H1 (cell line): ENCODE measurements at regions not wholly inside any gene's neighbourhood (a gene's known extent, or its start where the extent isn't known, plus 50 kb on each side); places are given as distances from the start of the nearest gene placed in this dataset.

Experiments
- CTCF ChIA-PET: fragments of 300-600 bp; sonication (Branson Sonifier 250); formaldehyde crosslinking; loops from one replicate; lab custom pipeline; 2021; ENCODE audit not compliant: partially characterized antibody; lab: Charles Lee
- POLR2A ChIA-PET: fragments of 300-600 bp; sonication (Branson Sonifier 250); formaldehyde crosslinking; loops from one replicate; lab custom pipeline; 2021; ENCODE audit warnings: inconsistent platforms; ENCODE audit not compliant: partially characterized antibody; lab: Charles Lee
- DNase-seq, 2 experiments: peaks; one replicate each; pipeline versions ENCODE4 v3.0.0 to v3.0.0-alpha.2; 2010 to 2022; ENCODE audit warnings: low spot score in 2 of 2, low read depth in 1 of 2, mixed read lengths in 1 of 2
- FAIRE-seq: peaks from 2 replicates; lab custom pipeline; 2011; peaks lifted over from hg19 to GRCh38; lab: Jason Lieb, UNC
- H2AFZ ChIP-seq: 2 replicates; pipeline ENCODE4 v1.8.1; 2012; ENCODE audit warnings: low read length, inconsistent platforms
- H2AK5ac ChIP-seq: 2 replicates; pipeline ENCODE4 v1.6.1; 2013; ENCODE audit warnings: low read depth, low read length
- H2BK120ac ChIP-seq: replicated peaks from 2 replicates; pipeline ENCODE3; 2013; ENCODE audit warnings: low read depth, low read length, inconsistent platforms
- H2BK12ac ChIP-seq: 2 replicates; pipeline ENCODE4 v1.6.1; 2013; ENCODE audit warnings: low read depth, low read length
- H2BK15ac ChIP-seq: 2 replicates; pipeline ENCODE4 v1.6.1; 2013; ENCODE audit warnings: low read length
- H2BK20ac ChIP-seq: 2 replicates; pipeline ENCODE4 v1.6.1; 2013; ENCODE audit warnings: low read length
- H2BK5ac ChIP-seq: 2 replicates; pipeline ENCODE4 v1.6.1; 2013; ENCODE audit warnings: low read depth, low read length
- H3K14ac ChIP-seq: 2 replicates; pipeline ENCODE4 v1.6.1; 2013; ENCODE audit warnings: inconsistent platforms; ENCODE audit not compliant: insufficient read length
- H3K18ac ChIP-seq: 2 replicates; pipeline ENCODE4 v1.6.1; 2013; ENCODE audit warnings: low read length; ENCODE audit errors: extremely low read depth
- H3K23ac ChIP-seq: 2 replicates; pipeline ENCODE4 v1.6.1; 2013; ENCODE audit warnings: inconsistent platforms; ENCODE audit not compliant: insufficient read length
- H3K23me2 ChIP-seq: 2 replicates; pipeline ENCODE4 v1.6.1; 2013; ENCODE audit warnings: low read depth, low read length
- H3K27ac ChIP-seq: 2 replicates; pipeline ENCODE4 v1.6.1; 2011; ENCODE audit warnings: low read depth, low read length, inconsistent platforms
- H3K27me3 ChIP-seq, 4 experiments: replicated peaks in 1 of 4; 1 replicate in 1 of 4; 2 replicates in 3 of 4; pipeline versions ENCODE4 v1.6.1 to v1.8.1; 2011 to 2013; ENCODE audit warnings: low read length in 3 of 4, mild to moderate bottlenecking in 3 of 4, inconsistent platforms in 2 of 4, mixed read lengths in 2 of 4, moderate library complexity in 1 of 4; ENCODE audit not compliant: control insufficient read depth in 3 of 4, insufficient read depth in 3 of 4; ENCODE audit errors: extremely low read depth in 1 of 4
- H3K36me3 ChIP-seq, 4 experiments: 2 replicates each; pipeline versions ENCODE4 v1.6.1 to v1.8.1; 2011 to 2013; ENCODE audit warnings: mild to moderate bottlenecking in 4 of 4, low read length in 3 of 4, moderate library complexity in 2 of 4, control low read depth in 1 of 4, inconsistent platforms in 1 of 4; ENCODE audit not compliant: insufficient read depth in 4 of 4, control insufficient read depth in 2 of 4
- H3K4ac ChIP-seq: replicated peaks from 2 replicates; pipeline ENCODE3; 2013; ENCODE audit warnings: low read length, low read depth, mixed read lengths, inconsistent platforms; ENCODE audit not compliant: insufficient read length
- H3K4me1 ChIP-seq, 4 experiments: replicated peaks in 1 of 4; 1 replicate in 1 of 4; 2 replicates in 3 of 4; pipeline versions ENCODE4 v1.6.1 to v1.8.1; 2011 to 2013; ENCODE audit warnings: low read length in 3 of 4, inconsistent platforms in 2 of 4, mixed read lengths in 1 of 4; ENCODE audit not compliant: insufficient read depth in 4 of 4, control insufficient read depth in 3 of 4
- H3K4me2 ChIP-seq, 2 experiments: 2 replicates each; pipeline versions ENCODE4 v1.6.1 to v1.8.1; 2011 to 2013; ENCODE audit warnings: low read depth in 2 of 2, low read length in 2 of 2, control low read depth in 1 of 2, inconsistent platforms in 1 of 2, mild to moderate bottlenecking in 1 of 2; ENCODE audit not compliant: insufficient read depth in 1 of 2
- H3K4me3 ChIP-seq, 4 experiments: fragments of 200-600, 300-600 bp in 1 of 4; sonication (generic), shearing (Covaris generic), sonication (Bioruptor Twin) in 1 of 4; 2 replicates each; pipeline versions ENCODE4 v1.5.1 to v1.8.1; 2011 to 2016; ENCODE audit warnings: low read length in 4 of 4, low read depth in 3 of 4, control low read depth in 2 of 4, inconsistent platforms in 2 of 4, mild to moderate bottlenecking in 2 of 4, mixed read lengths in 1 of 4, moderate library complexity in 1 of 4; ENCODE audit not compliant: insufficient read depth in 2 of 4; ENCODE audit errors: extremely low read depth in 1 of 4
- H3K56ac ChIP-seq: replicated peaks from 2 replicates; pipeline ENCODE3; 2013; ENCODE audit warnings: low read depth, mild to moderate bottlenecking, mixed read lengths, low read length, inconsistent platforms; ENCODE audit not compliant: insufficient read length
- H3K79me1 ChIP-seq: 2 replicates; pipeline ENCODE4 v1.6.1; 2013; ENCODE audit warnings: low read depth, low read length, control low read depth
- H3K79me2 ChIP-seq, 2 experiments: 2 replicates each; pipeline versions ENCODE4 v1.6.1 to v1.8.1; 2012 to 2013; ENCODE audit warnings: low read length in 2 of 2, mild to moderate bottlenecking in 2 of 2, inconsistent platforms in 1 of 2; ENCODE audit not compliant: insufficient read depth in 2 of 2, control insufficient read depth in 1 of 2
- H3K9ac ChIP-seq, 4 experiments: replicated peaks in 1 of 4; 1 replicate in 1 of 4; 2 replicates in 3 of 4; pipeline versions ENCODE4 v1.6.1 to v1.8.1; 2011 to 2013; ENCODE audit warnings: low read depth in 3 of 4, low read length in 3 of 4, control low read depth in 2 of 4, mild to moderate bottlenecking in 2 of 4, moderate library complexity in 2 of 4, inconsistent platforms in 1 of 4; ENCODE audit errors: extremely low read depth in 1 of 4
- H3K9me3 ChIP-seq, 2 experiments: 2 replicates each; pipeline versions ENCODE4 v1.6.1 to v1.8.1; 2012 to 2013; ENCODE audit warnings: mild to moderate bottlenecking in 2 of 2, moderate library complexity in 2 of 2, control low read depth in 1 of 2, inconsistent platforms in 1 of 2, low read depth in 1 of 2, low read length in 1 of 2, mixed read lengths in 1 of 2; ENCODE audit not compliant: insufficient read depth in 2 of 2
- H4K20me1 ChIP-seq, 2 experiments: replicated peaks in 1 of 2; 2 replicates each; pipeline versions ENCODE3 to v1.8.1; 2011 to 2013; ENCODE audit warnings: inconsistent platforms in 2 of 2, low read length in 2 of 2, mild to moderate bottlenecking in 1 of 2; ENCODE audit not compliant: insufficient read depth in 2 of 2, control insufficient read depth in 1 of 2
- H4K5ac ChIP-seq: 2 replicates; pipeline ENCODE4 v1.6.1; 2013; ENCODE audit warnings: low read length, low read depth, mixed read lengths, inconsistent platforms; ENCODE audit not compliant: insufficient read length
- H4K8ac ChIP-seq: 2 replicates; pipeline ENCODE4 v1.8.0; 2013; ENCODE audit warnings: mild to moderate bottlenecking, moderate library complexity, low read length, inconsistent platforms; ENCODE audit not compliant: insufficient read depth; ENCODE audit errors: extremely low read depth
- H4K91ac ChIP-seq: replicated peaks from 2 replicates; pipeline ENCODE3; 2013; ENCODE audit warnings: low read length, mixed read lengths, inconsistent platforms; ENCODE audit not compliant: insufficient read length
- ASH2L ChIP-seq: fragments of 200-600, 300-600 bp; sonication (generic); IDR thresholded peaks from one replicate; pipeline ENCODE4 v1.7.1; 2017; ENCODE audit warnings: low read length
- ATF3 ChIP-seq: IDR thresholded peaks from 2 replicates; pipeline ENCODE4 v1.6.1; 2011; ENCODE audit warnings: low read depth, mild to moderate bottlenecking, low read length; ENCODE audit not compliant: insufficient read depth
- BRCA1 ChIP-seq: IDR thresholded peaks from 2 replicates; pipeline ENCODE4 v1.6.1; 2012; ENCODE audit warnings: low read depth, low read length, improper control_type of control experiment
- CTCF ChIP-seq, 3 experiments: IDR thresholded peaks; 1 replicate in 2 of 3; 2 replicates in 1 of 3; pipeline versions ENCODE4 v1.5.1 to v1.6.1; 2011; ENCODE audit warnings: low read length in 3 of 3, mild to moderate bottlenecking in 3 of 3, inconsistent platforms in 2 of 3, low read depth in 1 of 3, moderate library complexity in 1 of 3; ENCODE audit not compliant: insufficient read depth in 1 of 3; ENCODE audit errors: control extremely low read depth in 1 of 3
- HDAC6 ChIP-seq: IDR thresholded peaks from one replicate; pipeline ENCODE4 v1.7.1; 2012; ENCODE audit warnings: low read depth, mild to moderate bottlenecking, inconsistent platforms, low read length, moderate library complexity
- KDM5A ChIP-seq: fragments of 200-600 bp; IDR thresholded peaks from 2 replicates; pipeline ENCODE4 v1.7.1; 2012; ENCODE audit warnings: mild to moderate bottlenecking, low read length, inconsistent platforms, mixed read lengths
- POU5F1 ChIP-seq: IDR thresholded peaks from 2 replicates; pipeline ENCODE4 v1.6.1; 2011; ENCODE audit warnings: low read depth, mild to moderate bottlenecking, low read length, moderate library complexity
- RFX5 ChIP-seq: IDR thresholded peaks from 2 replicates; pipeline ENCODE4 v1.6.1; 2011; ENCODE audit warnings: low read depth, low read length, improper control_type of control experiment, borderline replicate concordance
- SAP30 ChIP-seq: fragments of 300-600 bp; sonication (generic); IDR thresholded peaks from 2 replicates; pipeline ENCODE4 v1.7.1; 2012; ENCODE audit warnings: low read length, moderate library complexity, mild to moderate bottlenecking, inconsistent platforms; ENCODE audit not compliant: insufficient read depth, insufficient replicate concordance
- SP4 ChIP-seq: IDR thresholded peaks from 2 replicates; pipeline ENCODE4 v1.6.1; 2012; ENCODE audit warnings: low read length, inconsistent platforms
- SRF ChIP-seq: IDR thresholded peaks from 2 replicates; pipeline ENCODE4 v1.6.1; 2011; ENCODE audit warnings: mild to moderate bottlenecking, low read depth, low read length, moderate library complexity
- SUZ12 ChIP-seq: fragments of 200-600 bp; sonication (generic); IDR thresholded peaks from 2 replicates; pipeline ENCODE4 v1.6.1; 2012; ENCODE audit warnings: mild to moderate bottlenecking, inconsistent platforms, low read length, moderate library complexity, mixed read lengths
- WGBS, 2 experiments: shearing (Covaris generic) in 1 of 2; methylation state at CpG; one replicate each; pipeline versions ENCODE4 v1.1.6 to v1.1.7; 2013 to 2015; ENCODE audit warnings: low lambda C conversion rate in 2 of 2, mixed read lengths in 2 of 2, inconsistent platforms in 1 of 2, low coverage in 1 of 2, missing lambda C conversion rate in 1 of 2; ENCODE audit not compliant: insufficient replicate concordance in 2 of 2, insufficient coverage in 1 of 2, insufficient read length in 1 of 2; ENCODE audit errors: extremely low coverage in 1 of 2, missing lambda C conversion rate in 1 of 2; 5-methylcytosine and 5-hydroxymethylcytosine counted together

- WGBS, 2 experiments: 91% methylated on average over 2 of the region's 2 CpGs; no CpG with 5 or more reads in 1 of the 2 experiments
- no peak overlapping the region for H3K27ac ChIP-seq
- no peak overlapping the region for H3K14ac ChIP-seq
- no peaks in the 10 kb centered on the region for H3K36me3 ChIP-seq
- H3K79me2 ChIP-seq: no peaks in the 10 kb centered on the region
- H3K9ac ChIP-seq: no peak overlapping the region
- H3K23me2 ChIP-seq: no peaks in the 10 kb centered on the region
- H2BK120ac ChIP-seq: no peak overlapping the region
- H2AK5ac ChIP-seq: no peak overlapping the region
- FAIRE-seq (no peak), DNase-seq (no peak)
- H2AFZ ChIP-seq: 0 out of 2 replicates have a peak overlapping the region, but pooled peaks have one; percentile 39
- H4K20me1 ChIP-seq: no peaks in the 10 kb centered on the region
- H3K56ac ChIP-seq: no peak overlapping the region
- no peak overlapping the region for H2BK12ac ChIP-seq
- H3K23ac ChIP-seq: no peak overlapping the region
- H3K27me3 ChIP-seq: no peaks in the 10 kb centered on the region
- no peak overlapping the region for H3K4ac ChIP-seq
- no peak overlapping the region for H3K4me3 ChIP-seq
- peaks cover 0 to 5% (median 2%) of the 10 kb centered on the region in 4 experiments; a peak in 1 of 7 replicates for H3K4me1 ChIP-seq
- no peaks in the 10 kb centered on the region for H3K9me3 ChIP-seq
- H3K4me2 ChIP-seq: no peak overlapping the region
- H4K5ac ChIP-seq: no peak overlapping the region
- H4K8ac ChIP-seq: no peak overlapping the region
- H2BK15ac ChIP-seq: no peak overlapping the region
- CTCF ChIA-PET: no interaction called here
- no peak overlapping the region for H4K91ac ChIP-seq
- H3K18ac ChIP-seq: no peak overlapping the region
- H2BK20ac ChIP-seq: no peak overlapping the region
- no peak overlapping the region for H2BK5ac ChIP-seq
- POLR2A ChIA-PET: no interaction called here
- H3K79me1 ChIP-seq: no peaks in the 10 kb centered on the region
- no peak for TF ChIP-seq HDAC6
- TF ChIP-seq SAP30: no peak
- TF ChIP-seq KDM5A: no peak
- no peak for TF ChIP-seq RFX5
- no peak for TF ChIP-seq CTCF (IDR thresholded peaks at IDR 0.05; ENCODE audit: control extremely low read depth in 1 of 3, insufficient read depth in 1 of 3, low read depth in 1 of 3, low read length in 3 of 3)
- TF ChIP-seq ASH2L: no peak
- no peak for TF ChIP-seq SP4
- no peak for TF ChIP-seq SUZ12
- no peak for TF ChIP-seq POU5F1
- TF ChIP-seq ATF3: no peak
- no peak for TF ChIP-seq BRCA1
- TF ChIP-seq SRF: no peak
These were observed 220.5 kb downstream of the RND3 start for GRCh38 chr2:150266931-150267330.
